Left ventricle myocardium inferior (tissue), 1 donor: ENCODE measurements at regions not wholly inside any gene's neighbourhood (a gene's known extent, or its start where the extent isn't known, plus 50 kb on each side); places are given as distances from the start of the nearest gene placed in this dataset.
"Not testable (repeated sequence)": the region's sequence is repeated elsewhere in the genome, so short reads cannot be mapped to it uniquely, and the experiment has no call there.

Experiments used
- DNase-seq: peaks from one replicate; pipeline ENCODE4 v3.0.0-alpha.2; 2020
- H3K27ac ChIP-seq: fragments of 200-600 bp; replicated peaks from 2 replicates; pipeline ENCODE4 v1.8.0; 2021
- H3K27me3 ChIP-seq: fragments of 200-600 bp; 2 replicates; pipeline ENCODE4 v1.8.0; 2021; ENCODE audit warnings: low read depth
- H3K36me3 ChIP-seq: fragments of 200-600 bp; 2 replicates; pipeline ENCODE4 v1.8.0; 2021
- H3K4me1 ChIP-seq: fragments of 200-600 bp; 2 replicates; pipeline ENCODE4 v1.8.0; 2021
- H3K4me3 ChIP-seq: fragments of 200-600 bp; 2 replicates; pipeline ENCODE4 v1.8.0; 2021; ENCODE audit warnings: mild to moderate bottlenecking, moderate library complexity
- H3K9me3 ChIP-seq: fragments of 200-600 bp; replicated peaks from 2 replicates; pipeline ENCODE4 v1.8.0; 2021
- CTCF ChIP-seq: fragments of 200-600 bp; IDR thresholded peaks from 2 replicates; pipeline ENCODE4 v1.8.0; 2021; ENCODE audit warnings: antibody characterized with exemption, mild to moderate bottlenecking, borderline replicate concordance
- intact Hi-C: fragments of 100-400 bp; cut with micrococcal nuclease; formaldehyde crosslinking; loops from one replicate; pipeline ENCODE4 v1.11.0; 2022
- donor health status: DM: no; HTN: yes; CAD: no; lungs with severe emphysema.

GRCh38 chr1:112141301-112141700 lies 151.8 kb upstream of the KCND3 start:
- DNase-seq = no peak
- Histone ChIP-seq H3K4me1 (peaks cover 44% of the 10 kb centered on the region), H3K27me3 (no peaks in the 10 kb centered on the region), H3K27ac (peak overlapping the region; percentile 74), H3K9me3 (no peaks in the 10 kb centered on the region), H3K4me3 (no peak overlapping the region), H3K36me3 (no peaks in the 10 kb centered on the region)
- intact Hi-C loops = no loop called here
- TF ChIP-seq CTCF = no peak

- Histone ChIP-seq H3K27me3 (no peaks in the 10 kb centered on the region), H3K4me3 (no peak overlapping the region), H3K9me3 (no peaks in the 10 kb centered on the region), H3K27ac (peak overlapping the region; percentile 74), H3K4me1 (peaks cover 44% of the 10 kb centered on the region), H3K36me3 (no peaks in the 10 kb centered on the region)
- no peak for TF ChIP-seq CTCF
- intact Hi-C loops = no loop called here
- DNase-seq = peak; percentile 46
These were observed 152.5 kb upstream of the KCND3 start for GRCh38 chr1:112141923-112142322.

- peaks cover 44% of the 10 kb centered on the region for H3K4me1 ChIP-seq
- no peaks in the 10 kb centered on the region for H3K27me3 ChIP-seq
- intact Hi-C loops = no loop called here
- no peak for DNase-seq
- H3K4me3 ChIP-seq = no peak overlapping the region
- H3K27ac ChIP-seq = peak overlapping the region; percentile 74
- H3K9me3 ChIP-seq = peaks cover 13% of the 10 kb centered on the region
- no peaks in the 10 kb centered on the region for H3K36me3 ChIP-seq
- no peak for TF ChIP-seq CTCF
These were observed 154.5 kb upstream of the KCND3 start for GRCh38 chr1:112143871-112144441.

- no peak for TF ChIP-seq CTCF
- Histone ChIP-seq H3K9me3 (peaks cover 22% of the 10 kb centered on the region), H3K36me3 (no peaks in the 10 kb centered on the region), H3K27ac (peak overlapping the region; percentile 74), H3K4me1 (peaks cover 44% of the 10 kb centered on the region), H3K27me3 (no peaks in the 10 kb centered on the region), H3K4me3 (no peak overlapping the region)
- intact Hi-C loops = no loop called here
- DNase-seq = peak; percentile 38
These were observed 155.4 kb upstream of the KCND3 start for GRCh38 chr1:112144733-112145426.

- no peaks in the 10 kb centered on the region for H3K27me3 ChIP-seq
- no peaks in the 10 kb centered on the region for H3K36me3 ChIP-seq
- H3K4me1 ChIP-seq = peaks cover 43% of the 10 kb centered on the region
- intact Hi-C loops = no loop called here
- no peak overlapping the region for H3K4me3 ChIP-seq
- H3K9me3 ChIP-seq = peaks cover 23% of the 10 kb centered on the region
- H3K27ac ChIP-seq = no peak overlapping the region
- no peak for TF ChIP-seq CTCF
- no peak for DNase-seq
These were observed 156.8 kb upstream of the KCND3 start for GRCh38 chr1:112146201-112146715.

- H3K9me3 ChIP-seq, H3K27ac ChIP-seq, H3K4me1 ChIP-seq, DNase-seq, H3K36me3 ChIP-seq, intact Hi-C loops, H3K4me3 ChIP-seq: not testable (repeated sequence)
- peaks cover 11% of the 10 kb centered on the region for H3K27me3 ChIP-seq
These were observed 170.7 kb upstream of the KCND3 start for GRCh38 chr1:112160214-112160613.
